ENCODE measurements at regions not wholly inside any gene's neighbourhood (a gene's known extent, or its start where the extent isn't known, plus 50 kb on each side); places are given as distances from the start of the nearest gene placed in this dataset.

DNA sequence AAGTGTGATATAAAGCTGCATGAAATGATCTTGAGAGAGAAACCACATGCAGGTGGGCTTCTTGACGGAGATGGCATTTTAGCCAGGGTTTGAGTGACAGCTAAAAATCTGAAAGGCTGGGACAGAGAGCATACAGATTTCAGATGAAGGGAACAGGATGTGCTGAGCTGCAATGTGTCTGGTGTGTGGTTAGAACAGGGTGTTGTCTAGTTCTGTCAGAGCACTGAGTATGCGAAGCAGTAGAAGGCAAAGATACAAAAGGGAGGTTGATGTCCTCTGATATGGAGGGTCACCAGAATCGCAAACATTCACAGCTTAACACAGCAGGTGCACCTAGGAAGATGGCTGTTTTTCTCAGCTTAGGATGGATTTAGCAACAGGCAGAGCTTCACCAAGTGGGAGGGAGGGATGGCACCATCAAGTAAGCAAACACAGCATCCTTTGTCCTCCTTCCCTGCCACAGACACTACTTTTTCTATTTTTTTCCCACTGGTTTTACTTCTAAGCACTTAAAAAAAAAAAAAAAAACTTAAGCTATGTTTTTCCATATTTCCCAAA is 182.5 kb downstream of the TMX3 start:
- no peak for TF ChIP-seq EZH2 (IDR thresholded peaks at IDR 0.05; ENCODE audit: insufficient read depth, poor library complexity, severe bottlenecking)
- TF ChIP-seq EZH2phosphoT487 (IDR thresholded peaks at IDR 0.05; ENCODE audit: insufficient read depth, low read depth) = no peak

Data from GM23248 (cell line).